Activated CD8-positive, alpha-beta memory T cell treated with anti-CD3 and anti-CD28 coated beads, Interleukin-2, amount 10 ng/mL, durations not matched to agents 7 days and 5 days (primary cell): ENCODE measurements at regions not wholly inside any gene's neighbourhood (a gene's known extent, or its start where the extent isn't known, plus 50 kb on each side); places are given as distances from the start of the nearest gene placed in this dataset.

Experiments
- ATAC-seq: fragments of 150-1000 bp; cut with Tn5 transposase; one replicate; pipeline ENCODE4 v1.10.0; 2021; ENCODE audit warnings: moderate library complexity
- CTCF ChIA-PET: fragments of 350-600 bp; sonication (Branson Sonifier 250); formaldehyde crosslinking; loops from one replicate; lab custom pipeline; 2021; ENCODE audit warnings: antibody characterized with exemption; lab: Charles Lee
- DNase-seq: peaks from one replicate; pipeline ENCODE4 v3.0.0-alpha.2; 2020
- H3K27ac Mint-ChIP-seq: one replicate; pipeline ENCODE4 v1.8.0; 2021; ENCODE audit warnings: mild to moderate bottlenecking, mixed read lengths
- H3K27me3 Mint-ChIP-seq: one replicate; pipeline ENCODE4 v1.8.0; 2021; ENCODE audit warnings: mixed read lengths
- H3K36me3 Mint-ChIP-seq: one replicate; pipeline ENCODE4 v1.8.0; 2021; ENCODE audit warnings: mild to moderate bottlenecking, mixed read lengths
- H3K4me1 Mint-ChIP-seq: one replicate; pipeline ENCODE4 v1.8.0; 2021; ENCODE audit warnings: mixed read lengths
- H3K4me3 Mint-ChIP-seq: one replicate; pipeline ENCODE4 v1.8.0; 2021; ENCODE audit warnings: mild to moderate bottlenecking, moderate library complexity, mixed read lengths
- H3K9me3 Mint-ChIP-seq: one replicate; pipeline ENCODE4 v1.8.0; 2022; ENCODE audit warnings: low read depth, mixed read lengths

GRCh38 chr13:65763811-65764210, 1466.3 kb downstream of the PCDH9 start:
- no peaks in the 10 kb centered on the region for H3K36me3 Mint-ChIP-seq
- H3K27ac Mint-ChIP-seq = no peak overlapping the region
- peaks cover 11% of the 10 kb centered on the region for H3K9me3 Mint-ChIP-seq
- no peak overlapping the region for H3K4me3 Mint-ChIP-seq
- H3K27me3 Mint-ChIP-seq = no peaks in the 10 kb centered on the region
- no peak for DNase-seq
- H3K4me1 Mint-ChIP-seq = no peaks in the 10 kb centered on the region
- no peak for ATAC-seq
- CTCF ChIA-PET = no interaction called here

GRCh38 chr13:65762012-65762411, 1468.1 kb downstream of the PCDH9 start:
- no peak overlapping the region for H3K4me3 Mint-ChIP-seq
- no peaks in the 10 kb centered on the region for H3K4me1 Mint-ChIP-seq
- CTCF ChIA-PET = no interaction called here

GRCh38 chr13:65756071-65756671, 1474.0 kb downstream of the PCDH9 start:
- peaks cover 21% of the 10 kb centered on the region for H3K9me3 Mint-ChIP-seq
- DNase-seq = no peak
- H3K27me3 Mint-ChIP-seq = no peaks in the 10 kb centered on the region
- ATAC-seq = no peak
- CTCF ChIA-PET = no interaction called here
- no peak overlapping the region for H3K27ac Mint-ChIP-seq
- H3K36me3 Mint-ChIP-seq = no peaks in the 10 kb centered on the region
- no peaks in the 10 kb centered on the region for H3K4me1 Mint-ChIP-seq
- no peak overlapping the region for H3K4me3 Mint-ChIP-seq

More at GRCh38 chr13:65762012-65762411, 1468.1 kb downstream of the PCDH9 start:
- DNase-seq (no peak), ATAC-seq (no peak)
- Mint-ChIP-seq H3K27me3 (no peaks in the 10 kb centered on the region), H3K27ac (no peak overlapping the region), H3K36me3 (no peaks in the 10 kb centered on the region), H3K9me3 (peaks cover 18% of the 10 kb centered on the region)

GRCh38 chr13:65748227-65748626, 1481.9 kb downstream of the PCDH9 start:
- no peak for ATAC-seq
- Mint-ChIP-seq H3K4me1 (no peaks in the 10 kb centered on the region), H3K9me3 (peaks cover 7% of the 10 kb centered on the region), H3K4me3 (no peak overlapping the region), H3K27me3 (no peaks in the 10 kb centered on the region), H3K36me3 (no peaks in the 10 kb centered on the region), H3K27ac (no peak overlapping the region)
- DNase-seq = no peak
- CTCF ChIA-PET = no interaction called here

- Mint-ChIP-seq H3K4me1 (no peaks in the 10 kb centered on the region), H3K9me3 (peaks cover 7% of the 10 kb centered on the region), H3K4me3 (no peak overlapping the region), H3K27me3 (no peaks in the 10 kb centered on the region), H3K36me3 (no peaks in the 10 kb centered on the region), H3K27ac (no peak overlapping the region)
- CTCF ChIA-PET = no interaction called here
- ATAC-seq = no peak
- no peak for DNase-seq
These were observed 1483.7 kb downstream of the PCDH9 start for GRCh38 chr13:65746406-65746921.

GRCh38 chr13:65744836-65745235, 1485.3 kb downstream of the PCDH9 start:
- Mint-ChIP-seq H3K4me3 (no peak overlapping the region), H3K4me1 (no peaks in the 10 kb centered on the region), H3K9me3 (peaks cover 11% of the 10 kb centered on the region), H3K27ac (no peak overlapping the region), H3K27me3 (no peaks in the 10 kb centered on the region), H3K36me3 (no peaks in the 10 kb centered on the region)
- DNase-seq (no peak), ATAC-seq (no peak)
- CTCF ChIA-PET = no interaction called here

- no peak for DNase-seq
- H3K27me3 Mint-ChIP-seq = no peaks in the 10 kb centered on the region
- CTCF ChIA-PET = no interaction called here
These were observed 1497.0 kb downstream of the PCDH9 start for GRCh38 chr13:65733110-65733509.

GRCh38 chr13:65727070-65727469, 1503.1 kb downstream of the PCDH9 start:
- ATAC-seq = no peak
- peaks cover 9% of the 10 kb centered on the region for H3K9me3 Mint-ChIP-seq

More at GRCh38 chr13:65733110-65733509, 1497.0 kb downstream of the PCDH9 start:
- H3K36me3 Mint-ChIP-seq = no peaks in the 10 kb centered on the region
- no peaks in the 10 kb centered on the region for H3K4me1 Mint-ChIP-seq
- H3K27ac Mint-ChIP-seq = no peak overlapping the region
- ATAC-seq = no peak
- H3K9me3 Mint-ChIP-seq = peaks cover 20% of the 10 kb centered on the region
- no peak overlapping the region for H3K4me3 Mint-ChIP-seq

GRCh38 chr13:65725006-65725405, 1505.1 kb downstream of the PCDH9 start:
- H3K4me3 Mint-ChIP-seq = no peak overlapping the region
- H3K9me3 Mint-ChIP-seq = peaks cover 5% of the 10 kb centered on the region
- DNase-seq (no peak), ATAC-seq (no peak)
- H3K27me3 Mint-ChIP-seq = no peaks in the 10 kb centered on the region
- no peaks in the 10 kb centered on the region for H3K36me3 Mint-ChIP-seq
- H3K27ac Mint-ChIP-seq = no peak overlapping the region
- CTCF ChIA-PET = no interaction called here
- no peaks in the 10 kb centered on the region for H3K4me1 Mint-ChIP-seq

More at GRCh38 chr13:65727070-65727469, 1503.1 kb downstream of the PCDH9 start:
- Mint-ChIP-seq H3K27ac (no peak overlapping the region), H3K36me3 (no peaks in the 10 kb centered on the region), H3K4me1 (no peaks in the 10 kb centered on the region), H3K27me3 (no peaks in the 10 kb centered on the region), H3K4me3 (no peak overlapping the region)
- DNase-seq = no peak
- CTCF ChIA-PET = no interaction called here

GRCh38 chr13:65724226-65724625, 1505.9 kb downstream of the PCDH9 start:
- ATAC-seq (no peak), DNase-seq (no peak)
- Mint-ChIP-seq H3K36me3 (no peaks in the 10 kb centered on the region), H3K4me1 (no peaks in the 10 kb centered on the region), H3K9me3 (peaks cover 6% of the 10 kb centered on the region), H3K27ac (no peak overlapping the region), H3K4me3 (no peak overlapping the region), H3K27me3 (no peaks in the 10 kb centered on the region)
- CTCF ChIA-PET = no interaction called here

GRCh38 chr13:65722506-65722905, 1507.6 kb downstream of the PCDH9 start:
- no peak overlapping the region for H3K4me3 Mint-ChIP-seq
- ATAC-seq (no peak), DNase-seq (no peak)
- no peaks in the 10 kb centered on the region for H3K36me3 Mint-ChIP-seq
- no peaks in the 10 kb centered on the region for H3K27me3 Mint-ChIP-seq
- H3K4me1 Mint-ChIP-seq = no peaks in the 10 kb centered on the region
- CTCF ChIA-PET = no interaction called here
- H3K9me3 Mint-ChIP-seq = peaks cover 11% of the 10 kb centered on the region
- H3K27ac Mint-ChIP-seq = no peak overlapping the region

GRCh38 chr13:65719831-65720230, 1510.3 kb downstream of the PCDH9 start:
- Mint-ChIP-seq H3K9me3 (peaks cover 11% of the 10 kb centered on the region), H3K36me3 (no peaks in the 10 kb centered on the region), H3K27me3 (no peaks in the 10 kb centered on the region), H3K4me1 (no peaks in the 10 kb centered on the region), H3K27ac (no peak overlapping the region), H3K4me3 (no peak overlapping the region)
- DNase-seq (no peak), ATAC-seq (no peak)
- CTCF ChIA-PET = no interaction called here

- H3K9me3 Mint-ChIP-seq = peaks cover 4% of the 10 kb centered on the region
- H3K27me3 Mint-ChIP-seq = no peaks in the 10 kb centered on the region
- H3K36me3 Mint-ChIP-seq = no peaks in the 10 kb centered on the region
- ATAC-seq = no peak
- no peak for DNase-seq
- CTCF ChIA-PET = no interaction called here
- no peak overlapping the region for H3K27ac Mint-ChIP-seq
- no peak overlapping the region for H3K4me3 Mint-ChIP-seq
- no peaks in the 10 kb centered on the region for H3K4me1 Mint-ChIP-seq
These were observed 1519.6 kb downstream of the PCDH9 start for GRCh38 chr13:65710514-65710913.

GRCh38 chr13:65697843-65698242, 1532.3 kb downstream of the PCDH9 start:
- CTCF ChIA-PET = no interaction called here
- Mint-ChIP-seq H3K27me3 (no peaks in the 10 kb centered on the region), H3K27ac (no peak overlapping the region), H3K9me3 (peaks cover 10% of the 10 kb centered on the region), H3K4me3 (no peak overlapping the region), H3K36me3 (no peaks in the 10 kb centered on the region), H3K4me1 (no peaks in the 10 kb centered on the region)
- ATAC-seq = no peak
- no peak for DNase-seq
